ENCODE measurements at regions not wholly inside any gene's neighbourhood (a gene's known extent, or its start where the extent isn't known, plus 50 kb on each side); places are given as distances from the start of the nearest gene placed in this dataset.
"Not testable (repeated sequence)": the region's sequence is repeated elsewhere in the genome, so short reads cannot be mapped to it uniquely, and the experiment has no call there.

DNA sequence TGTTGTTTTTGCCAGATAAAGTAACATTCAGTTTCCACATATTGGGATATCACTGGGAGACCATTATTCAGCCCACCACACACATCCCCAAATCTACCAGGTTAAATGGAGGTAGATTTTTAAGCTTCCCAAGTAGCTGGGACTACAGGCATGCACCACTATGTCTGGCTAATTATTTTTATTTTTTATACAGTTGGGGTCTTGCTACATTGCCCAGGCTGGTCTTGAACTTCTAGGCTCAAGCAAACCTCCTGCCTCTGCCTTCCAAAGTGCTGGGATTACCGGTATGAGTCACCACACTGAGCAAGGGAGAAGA is 96.6 kb upstream of the CHD2 start:
- no peak for FAIRE-seq

DNA sequence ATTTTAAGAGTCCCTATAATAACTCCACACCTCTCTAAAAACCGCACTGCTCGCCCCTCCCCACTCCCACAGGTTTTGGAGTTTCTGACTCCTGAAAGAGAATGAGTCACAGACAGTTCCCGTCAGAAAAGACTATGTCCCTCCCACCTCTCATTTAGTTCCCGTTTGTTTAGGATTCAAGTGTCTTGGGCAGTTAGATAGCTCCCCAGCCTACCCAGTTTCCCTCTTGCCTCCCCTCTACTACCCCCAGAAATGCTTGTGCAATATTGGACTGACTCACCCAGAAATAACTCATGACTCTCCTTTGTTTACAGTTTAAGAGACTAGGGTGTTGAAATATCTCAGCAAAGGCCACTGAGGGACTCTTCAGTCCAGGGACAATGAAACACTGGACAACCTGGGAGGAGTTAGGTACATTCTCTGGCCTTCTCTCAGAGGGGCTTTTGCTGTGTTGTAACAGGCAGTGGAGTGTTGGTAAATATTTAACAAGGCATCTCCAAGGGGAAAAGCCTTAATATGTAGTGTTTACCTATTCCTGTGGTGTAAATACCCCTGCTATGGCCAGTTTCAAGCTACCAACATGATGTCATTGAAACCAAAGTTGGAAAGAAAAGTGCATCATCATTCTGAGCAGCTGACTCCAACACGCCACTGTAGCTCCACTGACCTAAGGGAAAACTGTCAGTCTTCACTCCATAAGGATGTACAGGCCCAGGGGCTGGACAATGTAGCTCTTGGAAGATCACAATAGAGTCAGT is 96.1 kb upstream of the CHD2 start:
- FAIRE-seq, result no peak
- DNase-seq (ENCODE audit: insufficient read length, low spot score), result no peak

More for the DNA sequence above, 96.6 kb upstream of the CHD2 start:
- DNase-seq (ENCODE audit: insufficient read length, low spot score), result no peak

DNA sequence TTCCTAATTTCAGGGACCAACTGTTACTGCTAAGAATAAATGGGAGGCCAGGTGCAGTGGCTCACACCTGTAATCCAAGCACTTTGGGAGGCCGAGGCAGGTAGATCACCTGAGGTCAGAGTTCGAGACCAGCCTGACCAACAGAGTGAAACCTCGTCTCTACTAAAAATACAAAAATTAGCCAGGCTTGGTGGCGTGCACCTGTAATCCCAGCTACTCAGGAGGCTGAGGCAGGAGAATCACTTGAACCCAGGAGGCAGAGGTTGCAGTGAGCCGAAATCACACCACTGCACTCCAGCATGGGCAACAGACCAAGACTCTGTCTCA is 95.6 kb upstream of the CHD2 start:
- not testable (repeated sequence) for DNase-seq (ENCODE audit: insufficient read length, low spot score); FAIRE-seq

DNA sequence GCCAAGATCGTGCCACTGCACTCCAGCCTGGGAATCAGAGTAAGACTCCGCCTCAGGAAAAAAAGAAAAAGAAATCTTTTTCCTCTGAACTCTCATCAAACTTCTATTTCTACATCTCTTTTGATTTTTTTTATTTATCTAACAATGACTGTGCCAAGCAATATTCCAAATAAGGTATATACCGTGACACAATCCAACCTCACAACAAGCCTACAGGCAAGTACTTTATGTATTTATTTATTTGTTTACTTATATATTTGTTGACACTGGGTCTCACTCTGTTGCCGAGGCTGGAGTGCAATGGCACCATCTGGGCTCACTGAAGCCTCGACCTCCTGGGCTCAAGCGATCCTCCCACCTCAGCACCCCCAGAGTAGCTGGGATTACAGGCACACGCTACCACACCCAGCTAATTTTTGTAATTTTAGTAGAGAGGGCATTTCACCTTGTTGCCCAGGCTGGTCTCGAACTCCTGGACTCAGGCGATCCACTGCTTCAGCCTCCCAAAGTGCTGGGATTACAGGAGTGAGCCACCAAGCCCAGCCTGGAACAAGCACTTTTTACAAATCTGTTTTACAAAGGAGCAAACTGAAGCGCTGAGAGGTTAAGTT is 94.9 kb upstream of the CHD2 start:
- DNase-seq (ENCODE audit: insufficient read length, low spot score), result no peak
- no peak for FAIRE-seq

DNA sequence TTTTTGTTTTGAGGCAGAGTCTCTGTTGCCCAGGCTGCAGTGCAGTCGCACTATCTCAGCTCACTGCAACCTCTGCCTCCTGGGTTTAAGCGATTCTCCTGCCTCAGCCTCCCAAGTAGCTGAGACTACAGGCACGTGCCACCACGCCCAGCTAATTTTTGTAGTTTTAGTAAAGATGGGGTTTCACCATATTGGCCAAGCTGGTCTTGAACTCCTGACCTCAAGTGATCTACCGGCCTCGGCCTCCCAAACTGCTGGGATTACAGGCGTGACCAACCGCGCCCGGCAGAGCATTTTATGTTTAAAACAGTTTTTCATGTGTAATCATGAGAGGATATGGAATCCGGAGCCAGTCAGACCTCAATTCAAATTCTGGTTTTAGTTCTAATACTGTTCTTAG is 94.0 kb upstream of the CHD2 start:
- not testable (repeated sequence) for FAIRE-seq; DNase-seq (ENCODE audit: insufficient read length, low spot score)

DNA sequence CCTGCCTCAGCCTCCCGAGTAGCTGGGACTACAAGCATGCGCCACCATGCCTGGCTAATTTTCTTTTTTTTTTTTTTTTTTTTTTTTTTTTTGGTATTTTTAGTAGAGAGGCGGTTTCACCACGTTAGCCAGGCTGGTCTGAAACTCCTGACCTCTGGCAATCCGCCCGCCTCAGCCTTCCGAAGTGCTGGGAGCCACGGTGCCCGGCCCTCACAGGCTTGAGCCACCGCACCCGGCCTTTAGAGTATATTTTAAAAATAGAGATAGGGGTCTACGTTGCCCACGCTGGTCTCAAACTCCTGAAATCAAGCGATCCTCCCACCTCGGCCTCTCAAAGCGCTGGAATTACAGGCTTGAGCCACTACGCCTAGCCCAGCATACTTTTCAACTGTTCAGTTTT is 93.4 kb upstream of the CHD2 start:
- DNase-seq (ENCODE audit: insufficient read length, low spot score), result no peak
- FAIRE-seq, result no peak

DNA sequence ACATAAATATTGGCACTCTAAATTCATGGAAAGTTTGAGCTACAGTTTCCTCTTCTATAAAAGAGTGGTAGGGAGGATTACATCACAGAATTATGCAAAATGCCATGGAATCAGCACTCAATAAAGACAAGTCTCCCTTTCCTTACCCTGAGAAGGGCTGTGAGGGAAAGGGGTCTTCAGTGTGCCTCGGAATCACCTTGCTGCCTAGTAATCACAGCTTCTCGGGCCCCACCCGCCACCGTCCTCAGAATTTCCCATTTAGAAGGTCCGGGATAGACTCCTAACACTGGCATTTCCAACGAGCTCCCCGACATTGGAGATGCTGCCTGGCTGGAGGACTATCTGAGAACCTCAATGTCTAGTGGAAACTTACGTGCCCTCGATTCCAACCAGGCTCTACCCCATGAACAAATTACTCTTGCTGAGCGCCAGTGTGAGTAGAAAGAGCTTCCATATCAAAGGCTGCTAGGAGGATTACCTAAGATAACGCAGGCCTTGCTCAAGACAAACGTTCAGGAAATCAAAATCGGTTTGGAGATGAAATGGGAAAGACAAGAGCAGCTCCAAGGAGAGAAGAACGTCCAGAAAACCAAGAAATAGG is 92.1 kb upstream of the CHD2 start:
- FAIRE-seq (no peak), DNase-seq (ENCODE audit: insufficient read length, low spot score) (no peak)

DNA sequence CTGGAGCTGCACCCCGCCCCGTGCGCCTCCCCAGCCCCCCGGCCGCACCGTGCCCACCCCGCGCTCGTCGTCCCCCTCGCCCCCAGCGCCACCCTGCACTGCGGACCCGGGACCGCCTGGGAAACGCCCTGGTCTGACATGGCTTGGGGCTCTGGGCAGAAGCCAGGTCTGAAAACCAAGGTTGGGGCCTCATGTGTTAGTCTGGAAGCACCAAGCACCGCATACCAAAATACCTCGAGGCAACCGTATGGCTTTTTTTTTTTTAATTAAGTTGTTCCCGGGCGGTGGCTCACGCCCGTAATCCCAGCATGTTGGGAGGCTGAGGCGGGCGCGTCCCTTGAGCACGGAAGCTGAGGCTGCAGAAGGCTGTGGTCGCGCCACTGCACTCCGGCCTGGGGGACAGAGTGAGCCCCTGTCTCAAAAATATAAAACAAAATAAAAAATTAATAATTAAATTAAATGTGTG is 91.5 kb upstream of the CHD2 start:
- FAIRE-seq, result no peak

DNA sequence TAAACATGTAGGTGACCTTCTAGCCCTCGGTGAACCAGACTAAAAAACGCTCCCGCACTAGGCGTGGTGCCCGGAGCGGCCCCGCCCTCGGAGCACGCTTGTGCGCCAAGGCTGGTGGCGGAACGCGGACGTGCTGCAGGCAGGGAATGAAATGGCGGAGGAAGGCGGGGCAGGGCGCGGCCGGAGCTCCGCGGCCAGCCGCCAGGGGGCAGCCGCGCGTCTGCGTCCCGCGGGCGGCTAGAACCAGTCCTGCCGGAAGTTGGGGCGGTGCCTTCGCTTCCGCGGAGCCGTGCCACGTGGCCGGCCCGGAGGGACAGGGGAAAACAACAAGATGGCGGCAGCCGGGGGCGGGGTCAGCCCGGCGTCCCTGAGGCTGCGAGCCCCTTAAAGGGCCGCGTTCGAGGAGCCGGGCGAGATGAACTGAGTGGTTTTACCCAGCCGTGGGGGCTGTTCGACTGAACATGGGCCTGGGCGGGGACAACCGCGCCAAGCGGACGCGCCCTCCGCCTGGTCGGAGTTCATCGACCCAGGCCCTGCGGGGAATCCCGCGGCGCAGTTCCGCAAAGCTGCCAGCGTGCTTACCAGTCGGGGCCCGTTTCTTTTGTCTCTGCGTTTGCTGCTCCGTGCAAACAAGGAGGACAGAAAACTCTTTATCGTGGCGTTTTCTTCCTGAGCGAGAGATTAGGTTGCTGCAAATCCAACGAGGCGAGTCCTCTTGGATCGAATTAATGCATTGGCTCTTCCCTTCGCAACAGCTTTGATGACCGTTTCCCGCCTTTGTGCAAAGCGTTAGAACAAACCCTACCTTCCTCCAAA is 90.9 kb upstream of the CHD2 start:
- DNase-seq (ENCODE audit: insufficient read length, low spot score), result peak; percentile 88
- FAIRE-seq, result peak; percentile 87

More for the DNA sequence above, 91.5 kb upstream of the CHD2 start:
- DNase-seq (ENCODE audit: insufficient read length, low spot score), result no peak

DNA sequence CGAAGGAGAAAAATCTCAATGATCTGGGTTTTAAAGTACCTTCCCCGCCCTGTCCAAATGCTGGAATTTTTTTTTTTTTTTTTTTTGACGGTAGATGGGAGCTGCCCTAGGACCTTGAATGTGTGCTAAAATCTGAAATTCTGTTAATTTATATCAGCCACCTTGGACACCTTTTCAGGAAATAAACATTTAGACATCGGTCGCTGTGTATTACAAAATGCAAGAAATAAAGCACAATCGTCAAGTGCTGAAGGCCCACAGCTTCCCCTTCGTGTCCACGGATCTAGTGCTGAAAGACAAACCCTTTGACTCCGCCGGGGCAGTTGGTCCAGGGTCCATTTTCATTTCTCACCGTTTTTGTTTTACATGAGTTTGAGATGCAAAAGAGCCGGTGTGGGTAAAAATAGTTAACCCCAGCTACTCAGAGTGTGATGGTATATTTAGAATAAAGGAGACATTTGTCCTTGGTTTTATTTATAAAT is 90.2 kb upstream of the CHD2 start:
- no peak for DNase-seq (ENCODE audit: insufficient read length, low spot score)
- FAIRE-seq, result peak; percentile 64

DNA sequence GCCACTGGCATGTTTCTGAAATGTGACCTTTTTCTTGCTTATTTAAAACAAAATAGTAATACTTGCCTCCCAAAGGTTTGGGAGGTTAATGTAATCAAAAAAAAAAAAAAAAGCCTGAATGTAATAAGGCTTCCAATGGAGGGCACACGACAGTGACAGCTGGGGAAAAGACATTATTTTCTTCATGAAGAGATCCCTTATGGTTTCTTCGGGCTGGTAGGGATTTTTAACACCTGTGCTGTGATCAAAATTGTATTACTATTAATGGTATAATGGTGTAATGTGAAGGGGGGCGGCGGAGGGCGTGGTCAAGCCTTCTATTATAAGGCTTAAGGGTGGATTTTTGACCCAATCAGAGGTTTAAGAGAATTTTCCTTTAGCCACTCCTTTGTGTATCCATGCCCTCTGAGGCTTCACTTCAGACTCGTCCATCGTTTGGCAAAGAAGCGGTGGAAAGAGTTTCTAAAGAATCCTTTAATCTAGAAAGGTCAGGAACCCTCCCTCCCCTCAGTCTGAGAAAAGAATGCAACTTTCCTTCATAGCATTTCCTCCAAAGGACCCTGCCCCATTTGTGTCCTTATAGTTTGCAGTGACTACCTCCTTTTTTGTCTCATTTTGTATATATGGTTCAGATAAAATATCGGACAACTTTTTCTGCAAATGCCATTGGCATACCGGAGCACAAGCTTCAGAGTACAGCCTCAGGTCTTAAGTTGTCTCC is 89.5 kb upstream of the CHD2 start:
- DNase-seq (ENCODE audit: insufficient read length, low spot score) (no peak), FAIRE-seq (peak; percentile 64)

DNA sequence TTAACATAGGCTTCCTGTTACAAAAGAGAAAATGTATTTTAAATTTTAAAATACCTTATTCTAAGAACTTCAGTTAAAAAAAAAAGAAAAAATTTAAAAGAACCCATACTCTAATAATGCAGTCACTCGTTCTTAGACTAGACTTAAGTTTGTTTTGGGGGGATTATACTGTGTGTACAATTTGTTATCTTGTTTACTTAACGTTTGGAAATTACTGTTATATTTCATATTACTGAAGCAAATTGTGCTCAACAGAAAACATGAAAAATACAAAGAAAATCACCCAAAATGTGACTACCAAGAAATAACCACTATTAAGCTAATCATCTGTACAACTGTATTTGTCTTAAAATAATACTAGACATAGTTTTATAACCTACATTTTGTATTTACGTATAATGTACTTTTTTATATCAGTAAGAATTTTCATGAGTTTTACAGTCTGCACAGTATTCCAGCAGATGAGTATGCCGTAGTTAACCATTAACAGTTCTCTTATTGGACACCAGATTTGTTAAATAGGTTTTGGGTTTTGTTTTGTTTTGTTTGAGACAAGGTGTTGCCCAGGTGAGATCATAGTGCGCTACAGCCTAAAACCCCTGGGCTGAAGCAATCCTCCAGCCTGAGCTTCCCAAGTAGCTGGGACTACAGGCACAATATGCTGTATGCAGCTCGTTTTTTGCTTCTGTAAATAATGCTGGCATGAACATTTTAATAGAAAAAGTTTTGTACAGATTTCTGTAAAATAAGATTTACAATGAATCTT is 88.8 kb upstream of the CHD2 start:
- DNase-seq (ENCODE audit: insufficient read length, low spot score) (no peak), FAIRE-seq (peak; percentile 74)

DNA sequence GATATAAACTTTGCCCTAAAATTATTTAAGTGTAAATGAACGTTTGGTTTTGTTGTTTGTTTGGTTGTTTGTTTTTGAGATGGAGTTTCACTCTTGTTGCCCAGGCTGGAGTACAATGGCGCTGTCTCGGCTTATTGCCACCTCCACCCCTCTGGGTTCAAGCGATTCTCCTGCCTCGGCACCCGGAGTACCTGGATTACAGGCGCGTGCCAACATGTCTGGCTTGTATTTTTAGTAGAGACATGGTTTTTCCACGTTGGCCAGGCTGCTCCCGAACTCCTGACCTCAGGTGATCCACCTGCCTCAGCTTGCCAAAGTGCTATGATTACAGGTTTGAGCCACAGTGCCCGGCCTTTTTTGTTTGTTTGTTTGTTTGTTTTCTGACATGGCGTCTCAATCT is 87.9 kb upstream of the CHD2 start:
- no peak for FAIRE-seq
- DNase-seq (ENCODE audit: insufficient read length, low spot score), result no peak

DNA sequence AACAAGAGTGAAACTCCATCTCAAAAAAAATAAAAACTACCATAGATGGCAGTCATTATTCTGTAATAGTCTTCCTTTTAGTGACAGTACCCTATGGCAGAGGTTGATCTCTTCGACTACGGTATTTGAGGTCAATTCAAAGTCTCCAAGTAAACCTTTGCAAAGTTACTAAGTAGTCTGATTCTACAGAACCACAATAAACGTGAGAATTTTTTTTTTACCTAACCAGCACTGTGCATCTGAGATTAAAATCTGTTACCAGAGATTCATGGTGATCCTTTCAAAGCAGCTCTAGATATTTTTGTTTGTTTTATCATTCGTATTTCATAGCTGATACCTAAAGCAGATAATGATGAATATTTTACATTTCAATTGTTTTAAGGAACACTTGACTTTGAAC is 86.6 kb upstream of the CHD2 start:
- no peak for DNase-seq (ENCODE audit: insufficient read length, low spot score)
- FAIRE-seq, result no peak

DNA sequence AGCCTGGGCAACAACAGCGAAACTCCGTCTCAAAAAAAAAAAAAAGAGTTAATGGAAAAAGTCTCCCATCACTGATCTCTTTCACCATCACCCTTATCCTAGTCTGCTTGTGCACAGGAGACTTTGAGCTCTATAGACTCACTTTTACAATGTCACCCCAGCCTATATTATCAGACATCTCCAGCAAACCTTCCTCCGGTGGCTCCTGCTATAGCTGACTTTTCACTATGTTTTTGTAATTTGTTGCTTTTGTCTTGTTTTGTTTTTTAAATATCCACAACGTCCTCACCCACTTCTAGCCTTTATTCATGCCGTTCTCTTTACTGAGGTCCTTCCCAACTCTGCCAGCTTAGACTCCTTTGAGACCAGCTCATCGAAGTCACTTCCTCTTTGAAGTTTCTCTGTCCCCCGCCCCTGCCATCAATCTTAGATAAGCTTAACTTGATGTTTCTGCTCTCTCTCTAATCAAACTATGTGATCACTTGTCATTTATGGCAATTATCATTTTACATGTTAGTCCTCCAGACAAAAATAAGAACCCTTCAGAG is 82.7 kb upstream of the CHD2 start:
- FAIRE-seq, result peak; percentile 83
- no peak for DNase-seq (ENCODE audit: insufficient read length, low spot score)

DNA sequence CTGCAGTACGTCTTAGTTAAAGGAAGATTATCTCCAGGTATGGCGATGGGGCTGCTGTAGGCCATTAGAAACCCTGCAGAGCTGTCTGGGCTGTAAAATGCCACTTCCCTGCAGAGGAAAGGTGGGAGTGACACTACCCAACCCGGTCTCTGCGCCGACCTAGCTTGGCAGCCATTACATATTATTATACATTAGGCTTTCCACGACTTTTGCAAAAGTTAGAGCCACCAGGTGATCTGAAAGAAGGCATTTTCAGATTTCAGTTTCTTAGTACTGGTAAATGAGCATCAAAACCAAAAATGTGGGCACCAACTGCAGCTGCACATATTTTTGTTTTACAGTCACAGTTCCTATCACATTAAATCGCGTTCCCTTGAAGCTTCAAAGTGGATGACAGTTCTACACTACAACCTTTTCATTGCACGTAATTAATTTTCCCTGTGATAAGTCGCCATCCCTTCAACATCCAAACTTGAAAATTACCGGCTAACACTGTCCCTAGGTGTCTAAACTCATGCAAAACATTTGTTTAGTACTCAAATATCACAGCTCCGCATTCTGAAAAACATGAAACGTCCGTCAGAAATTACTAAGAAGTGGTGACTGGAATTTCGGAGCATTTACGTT is 81.4 kb upstream of the CHD2 start:
- DNase-seq (ENCODE audit: insufficient read length, low spot score) (no peak), FAIRE-seq (no peak)

DNA sequence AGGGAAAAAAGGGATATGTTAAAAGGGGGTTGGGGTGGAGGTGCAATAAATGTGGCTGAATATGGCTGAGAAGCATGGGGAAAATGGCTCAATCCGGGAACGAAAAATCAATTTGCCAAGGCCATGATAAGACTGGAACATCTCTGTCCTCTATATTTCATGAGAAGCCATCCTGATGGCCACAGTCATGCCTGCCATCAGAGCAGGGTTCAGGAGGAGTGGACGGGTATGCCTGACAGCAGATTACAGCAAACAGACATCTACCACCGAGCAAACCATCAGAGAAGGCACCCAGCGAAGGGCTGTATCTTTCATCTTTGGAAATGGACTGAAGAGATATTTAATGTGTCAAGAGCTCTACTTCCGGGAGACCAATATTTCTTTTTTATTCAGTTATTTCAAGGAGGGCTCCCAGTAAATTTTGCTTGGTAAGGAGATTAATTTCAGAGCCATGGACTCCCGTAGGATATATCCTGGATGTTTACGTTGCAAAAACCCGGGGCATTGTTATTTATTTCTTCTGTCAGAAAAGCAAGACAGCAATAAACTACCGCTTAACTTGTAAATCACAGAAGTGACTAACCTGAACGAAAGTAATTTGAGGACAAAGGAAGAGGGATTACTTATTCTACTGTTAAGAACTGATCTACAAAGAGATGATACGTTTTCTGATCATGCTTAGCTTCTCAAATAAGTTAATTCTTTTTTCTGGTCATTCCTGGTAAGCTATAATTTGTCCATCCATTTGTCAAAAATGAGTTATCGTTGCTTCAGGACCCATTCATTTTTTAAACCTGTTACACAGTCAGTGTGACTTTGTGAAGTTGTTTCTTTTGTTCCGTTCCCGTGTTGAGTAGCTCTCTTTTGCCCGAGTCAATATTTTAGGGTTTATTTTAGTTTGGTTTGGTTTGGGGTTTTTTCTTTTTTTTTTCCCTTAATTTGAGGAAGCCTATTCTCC is 80.6 kb upstream of the CHD2 start:
- DNase-seq (ENCODE audit: insufficient read length, low spot score) (no peak), FAIRE-seq (peak; percentile 60)
